ENCODE measurements at regions not wholly inside any gene's neighbourhood (a gene's known extent, or its start where the extent isn't known, plus 50 kb on each side); places are given as distances from the start of the nearest gene placed in this dataset.

DNA sequence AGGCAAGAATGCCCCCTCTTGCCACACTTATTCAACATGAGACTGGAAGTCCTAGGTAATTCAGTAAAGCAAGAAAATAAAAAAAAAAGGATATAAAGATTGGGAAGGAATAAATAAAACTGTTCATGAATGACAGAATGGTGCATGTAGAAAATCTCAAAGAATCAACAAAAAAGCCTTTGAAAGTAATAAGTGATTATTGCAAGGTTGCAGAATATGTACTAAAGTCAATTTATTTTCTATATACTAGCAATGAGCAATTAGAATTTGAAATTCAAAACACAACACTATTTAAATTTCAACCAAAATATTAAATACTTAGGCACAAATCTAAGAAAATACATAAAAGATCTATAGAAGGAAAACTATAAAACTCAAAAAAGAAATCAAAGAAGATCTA lies 58.6 kb downstream of the MAGEA10 start:
- no peak overlapping the region for H3K27ac ChIP-seq
- intact Hi-C loops (cut with DNase I): no loop called here
- H3K9me3 ChIP-seq: no peaks in the 10 kb centered on the region
- H3K27me3 ChIP-seq: no peaks in the 10 kb centered on the region
- no peak overlapping the region for H3K4me3 ChIP-seq
- TF ChIP-seq, protein P1, sequence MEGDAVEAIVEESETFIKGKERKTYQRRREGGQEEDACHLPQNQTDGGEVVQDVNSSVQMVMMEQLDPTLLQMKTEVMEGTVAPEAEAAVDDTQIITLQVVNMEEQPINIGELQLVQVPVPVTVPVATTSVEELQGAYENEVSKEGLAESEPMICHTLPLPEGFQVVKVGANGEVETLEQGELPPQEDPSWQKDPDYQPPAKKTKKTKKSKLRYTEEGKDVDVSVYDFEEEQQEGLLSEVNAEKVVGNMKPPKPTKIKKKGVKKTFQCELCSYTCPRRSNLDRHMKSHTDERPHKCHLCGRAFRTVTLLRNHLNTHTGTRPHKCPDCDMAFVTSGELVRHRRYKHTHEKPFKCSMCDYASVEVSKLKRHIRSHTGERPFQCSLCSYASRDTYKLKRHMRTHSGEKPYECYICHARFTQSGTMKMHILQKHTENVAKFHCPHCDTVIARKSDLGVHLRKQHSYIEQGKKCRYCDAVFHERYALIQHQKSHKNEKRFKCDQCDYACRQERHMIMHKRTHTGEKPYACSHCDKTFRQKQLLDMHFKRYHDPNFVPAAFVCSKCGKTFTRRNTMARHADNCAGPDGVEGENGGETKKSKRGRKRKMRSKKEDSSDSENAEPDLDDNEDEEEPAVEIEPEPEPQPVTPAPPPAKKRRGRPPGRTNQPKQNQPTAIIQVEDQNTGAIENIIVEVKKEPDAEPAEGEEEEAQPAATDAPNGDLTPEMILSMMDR (IDR thresholded peaks at IDR 0.05): no peak
- TF ChIP-seq POLR2A (IDR thresholded peaks at IDR 0.05): no peak
- no peaks in the 10 kb centered on the region for H3K36me3 ChIP-seq
- no peak for DNase-seq
- no peaks in the 10 kb centered on the region for H3K4me1 ChIP-seq
- ATAC-seq: no peak

DNA sequence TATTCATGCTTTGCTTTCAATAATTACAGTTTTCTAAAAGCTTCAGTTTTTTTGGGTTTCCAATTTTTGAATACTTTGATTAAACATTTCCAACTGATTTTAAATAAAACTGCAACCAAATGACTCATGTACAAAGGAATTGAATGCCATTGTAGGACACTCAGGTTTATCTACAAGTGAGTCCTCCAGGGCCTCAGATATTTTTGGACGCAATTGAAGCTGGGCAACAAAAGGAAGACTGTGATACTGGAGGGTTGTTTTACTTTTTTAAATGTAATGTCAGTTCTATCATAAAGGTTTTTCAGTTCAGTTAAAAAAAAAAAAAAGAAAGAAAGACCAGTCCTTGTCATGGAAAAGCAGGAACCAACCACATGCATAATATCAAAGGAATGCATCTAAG lies 64.2 kb downstream of the MAGEA10 start:
- Histone ChIP-seq H3K4me3 (no peak overlapping the region), H3K4me1 (no peaks in the 10 kb centered on the region), H3K27me3 (no peaks in the 10 kb centered on the region), H3K9me3 (no peaks in the 10 kb centered on the region), H3K36me3 (no peaks in the 10 kb centered on the region), H3K27ac (no peak overlapping the region)
- TF ChIP-seq, protein P1 (IDR thresholded peaks at IDR 0.05): no peak
- no peak for TF ChIP-seq POLR2A (IDR thresholded peaks at IDR 0.05)
- no peak for ATAC-seq
- intact Hi-C loops (cut with DNase I): no loop called here
- no peak for DNase-seq
- WGBS (ENCODE audit: insufficient coverage, low coverage, low lambda C conversion rate, missing lambda C conversion rate): 61% methylated on average over 1 of the region's 1 CpG

DNA sequence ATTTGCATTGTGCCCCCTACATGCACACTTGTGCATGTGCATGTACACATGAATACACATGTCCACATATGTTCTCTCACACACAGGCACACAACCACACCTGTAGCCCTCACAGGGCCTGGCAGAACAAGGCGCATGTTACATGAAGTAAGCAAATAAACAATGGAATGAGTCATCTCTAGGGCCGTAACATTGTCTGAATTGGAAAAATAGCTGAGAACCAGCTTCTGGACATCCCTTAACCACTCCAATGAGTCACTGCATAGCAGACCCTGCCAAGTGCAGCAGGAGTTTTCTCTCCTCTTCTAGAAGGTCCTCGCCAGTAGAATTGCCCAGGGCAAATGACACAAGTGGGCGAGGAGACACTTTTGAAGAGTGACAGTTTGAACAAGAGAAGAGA lies 66.1 kb downstream of the MAGEA10 start:
- H3K27me3 ChIP-seq: no peaks in the 10 kb centered on the region
- no peak overlapping the region for H3K27ac ChIP-seq
- no peaks in the 10 kb centered on the region for H3K4me1 ChIP-seq
- H3K36me3 ChIP-seq: no peaks in the 10 kb centered on the region
- ATAC-seq (peak in 1 of 4 donors; percentile 63), DNase-seq (no peak)
- WGBS (ENCODE audit: insufficient coverage, low coverage, low lambda C conversion rate, missing lambda C conversion rate): 43% methylated on average over 4 of the region's 4 CpGs
- H3K4me3 ChIP-seq: no peak overlapping the region
- H3K9me3 ChIP-seq: no peaks in the 10 kb centered on the region
- intact Hi-C loops (cut with DNase I): no loop called here
- TF ChIP-seq POLR2A (IDR thresholded peaks at IDR 0.05): no peak
- TF ChIP-seq, protein P1 (IDR thresholded peaks at IDR 0.05): no peak

DNA sequence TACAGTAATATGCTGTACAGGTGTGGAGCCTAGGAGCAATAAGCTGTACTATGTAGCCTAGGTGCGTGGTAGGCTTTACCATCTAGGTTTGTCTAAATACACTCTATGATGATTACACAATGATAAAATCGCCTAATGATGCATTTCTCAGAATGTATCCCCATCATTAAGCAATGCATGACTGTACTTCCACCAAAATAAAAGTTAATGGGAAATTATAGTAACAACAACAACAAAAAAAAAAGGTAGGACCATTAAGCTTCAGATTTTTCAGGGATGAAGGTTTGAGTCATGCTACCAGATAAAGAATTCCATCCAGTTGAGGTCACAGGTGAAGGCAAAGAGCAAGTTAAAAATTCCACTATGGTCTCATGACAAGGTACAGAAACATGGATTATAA lies 68.2 kb downstream of the MAGEA10 start:
- TF ChIP-seq POLR2A (IDR thresholded peaks at IDR 0.05): no peak
- TF ChIP-seq, protein P1 (IDR thresholded peaks at IDR 0.05): no peak
- Histone ChIP-seq H3K27me3 (no peaks in the 10 kb centered on the region), H3K36me3 (no peaks in the 10 kb centered on the region), H3K4me3 (no peak overlapping the region), H3K27ac (no peak overlapping the region), H3K9me3 (no peaks in the 10 kb centered on the region), H3K4me1 (no peaks in the 10 kb centered on the region)
- intact Hi-C loops (cut with DNase I): no loop called here
- WGBS (ENCODE audit: insufficient coverage, low coverage, low lambda C conversion rate, missing lambda C conversion rate): 32% methylated on average over 2 of the region's 2 CpGs
- DNase-seq (no peak), ATAC-seq (no peak)

DNA sequence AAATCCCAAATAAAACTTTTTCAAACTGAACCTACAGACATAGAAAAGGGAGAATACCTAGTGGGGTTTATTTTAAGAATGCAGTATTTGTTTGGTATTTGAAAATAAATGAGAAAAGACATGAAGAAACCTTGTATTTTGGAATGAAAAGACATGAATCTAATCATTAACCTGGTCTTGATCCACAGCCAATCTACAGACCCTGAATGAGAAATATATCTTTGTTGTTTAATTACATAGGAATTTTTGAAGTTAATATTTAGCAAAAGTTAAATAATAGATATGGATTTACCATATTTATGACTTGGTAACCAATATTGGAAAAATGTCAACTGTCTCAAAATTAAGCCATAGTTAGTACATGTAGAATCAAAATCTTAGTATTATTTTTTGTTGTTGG lies 76.8 kb downstream of the MAGEA10 start:
- no peaks in the 10 kb centered on the region for H3K27me3 ChIP-seq
- no peak for DNase-seq
- no peak overlapping the region for H3K4me3 ChIP-seq
- H3K9me3 ChIP-seq: no peaks in the 10 kb centered on the region
- H3K4me1 ChIP-seq: no peaks in the 10 kb centered on the region
- TF ChIP-seq, protein P1 (IDR thresholded peaks at IDR 0.05): no peak
- no peak for TF ChIP-seq POLR2A (IDR thresholded peaks at IDR 0.05)
- H3K36me3 ChIP-seq: no peaks in the 10 kb centered on the region
- ATAC-seq: peak in 2 of 4 donors; percentile 19 to 46
- no peak overlapping the region for H3K27ac ChIP-seq
- intact Hi-C loops (cut with DNase I): no loop called here
